ENCODE measurements at regions not wholly inside any gene's neighbourhood (a gene's known extent, or its start where the extent isn't known, plus 50 kb on each side); places are given as distances from the start of the nearest gene placed in this dataset. TPM values are rescaled to one million over a fixed set of nuclear protein-coding genes. Genes with fewer than 3 reads are reported as not detected.

DNA sequence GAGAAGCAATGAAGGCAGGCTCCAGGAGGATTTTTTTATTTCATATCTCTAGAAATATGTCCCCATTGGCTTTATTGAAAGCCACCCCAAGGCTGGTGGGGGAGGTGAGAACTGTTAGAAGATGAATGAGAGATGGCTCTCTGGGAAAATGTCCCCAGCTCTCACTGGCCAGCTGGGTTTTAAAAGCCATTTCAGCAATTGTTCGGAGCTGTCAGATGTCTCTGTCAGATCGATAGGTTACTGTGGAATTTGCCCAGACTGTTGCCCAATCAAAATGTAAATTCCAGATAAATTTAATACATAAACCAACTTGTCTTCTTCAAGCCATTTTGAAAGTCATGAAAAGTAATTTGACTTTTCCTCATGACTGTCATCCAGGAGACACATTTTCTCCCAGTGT is 67.0 kb upstream of the BRINP1 start:
- Mint-ChIP-seq H3K27me3 (ENCODE audit: unreplicated experiment) (peaks cover 3% of the 10 kb centered on the region), H3K9me3 (ENCODE audit: unreplicated experiment) (no peaks in the 10 kb centered on the region), H3K36me3 (ENCODE audit: unreplicated experiment) (no peaks in the 10 kb centered on the region), H3K27ac (ENCODE audit: unreplicated experiment) (no peak overlapping the region), H3K4me3 (ENCODE audit: unreplicated experiment) (no peak overlapping the region), H3K4me1 (ENCODE audit: low read depth, unreplicated experiment) (no peaks in the 10 kb centered on the region)
- TF ChIP-seq, protein P1, sequence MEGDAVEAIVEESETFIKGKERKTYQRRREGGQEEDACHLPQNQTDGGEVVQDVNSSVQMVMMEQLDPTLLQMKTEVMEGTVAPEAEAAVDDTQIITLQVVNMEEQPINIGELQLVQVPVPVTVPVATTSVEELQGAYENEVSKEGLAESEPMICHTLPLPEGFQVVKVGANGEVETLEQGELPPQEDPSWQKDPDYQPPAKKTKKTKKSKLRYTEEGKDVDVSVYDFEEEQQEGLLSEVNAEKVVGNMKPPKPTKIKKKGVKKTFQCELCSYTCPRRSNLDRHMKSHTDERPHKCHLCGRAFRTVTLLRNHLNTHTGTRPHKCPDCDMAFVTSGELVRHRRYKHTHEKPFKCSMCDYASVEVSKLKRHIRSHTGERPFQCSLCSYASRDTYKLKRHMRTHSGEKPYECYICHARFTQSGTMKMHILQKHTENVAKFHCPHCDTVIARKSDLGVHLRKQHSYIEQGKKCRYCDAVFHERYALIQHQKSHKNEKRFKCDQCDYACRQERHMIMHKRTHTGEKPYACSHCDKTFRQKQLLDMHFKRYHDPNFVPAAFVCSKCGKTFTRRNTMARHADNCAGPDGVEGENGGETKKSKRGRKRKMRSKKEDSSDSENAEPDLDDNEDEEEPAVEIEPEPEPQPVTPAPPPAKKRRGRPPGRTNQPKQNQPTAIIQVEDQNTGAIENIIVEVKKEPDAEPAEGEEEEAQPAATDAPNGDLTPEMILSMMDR (IDR thresholded peaks at IDR 0.05; ENCODE audit: partially characterized antibody, unreplicated experiment): no peak
- DNase-seq: no peak

DNA sequence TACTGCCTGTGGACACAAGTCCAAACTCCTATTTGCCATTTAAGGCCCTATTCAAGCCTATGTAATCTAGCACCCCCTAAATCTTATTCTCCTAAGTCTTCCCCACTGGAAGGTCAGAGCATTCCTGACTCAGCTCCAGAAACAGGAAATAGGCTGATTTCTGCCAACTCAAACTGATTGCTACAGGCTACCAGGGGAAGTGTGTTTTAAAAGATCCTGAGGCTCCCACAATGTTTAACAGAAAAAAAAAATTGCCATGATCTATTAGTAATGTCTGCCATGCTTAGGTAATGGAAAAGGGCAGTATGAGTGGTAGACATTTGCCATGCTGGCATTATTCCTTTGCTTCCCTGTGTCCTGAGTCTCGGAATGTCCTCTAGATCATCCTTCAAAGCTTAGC is 65.8 kb upstream of the BRINP1 start:
- H3K36me3 Mint-ChIP-seq (ENCODE audit: unreplicated experiment): no peaks in the 10 kb centered on the region
- H3K9me3 Mint-ChIP-seq (ENCODE audit: unreplicated experiment): no peaks in the 10 kb centered on the region
- peaks cover 3% of the 10 kb centered on the region for H3K27me3 Mint-ChIP-seq (ENCODE audit: unreplicated experiment)
- TF ChIP-seq, protein P1 (IDR thresholded peaks at IDR 0.05; ENCODE audit: partially characterized antibody, unreplicated experiment): no peak
- no peak overlapping the region for H3K27ac Mint-ChIP-seq (ENCODE audit: unreplicated experiment)
- H3K4me1 Mint-ChIP-seq (ENCODE audit: low read depth, unreplicated experiment): no peaks in the 10 kb centered on the region
- H3K4me3 Mint-ChIP-seq (ENCODE audit: unreplicated experiment): no peak overlapping the region
- DNase-seq: no peak

DNA sequence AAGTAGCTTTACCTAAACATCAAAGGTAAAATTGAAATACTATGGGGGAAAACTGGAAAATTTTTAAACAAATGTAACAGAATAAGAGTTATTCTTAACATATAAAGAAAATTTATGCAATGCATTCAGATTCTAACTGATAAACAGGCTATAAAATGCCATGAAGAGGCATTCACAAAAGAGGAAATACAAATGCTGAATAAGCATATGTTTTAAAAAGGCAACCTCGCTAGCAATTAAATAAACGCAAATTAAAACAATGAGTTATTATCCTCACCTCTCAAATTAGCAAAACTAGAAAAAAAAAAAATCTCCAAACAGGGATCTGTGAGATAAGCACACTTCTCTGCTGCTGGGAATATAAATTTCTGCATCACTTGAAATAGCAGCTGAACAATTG is 63.2 kb upstream of the BRINP1 start:
- H3K27ac Mint-ChIP-seq (ENCODE audit: unreplicated experiment): no peak overlapping the region
- TF ChIP-seq, protein P1 (IDR thresholded peaks at IDR 0.05; ENCODE audit: partially characterized antibody, unreplicated experiment): no peak
- no peak for DNase-seq
- no peaks in the 10 kb centered on the region for H3K27me3 Mint-ChIP-seq (ENCODE audit: unreplicated experiment)
- no peaks in the 10 kb centered on the region for H3K9me3 Mint-ChIP-seq (ENCODE audit: unreplicated experiment)
- no peak overlapping the region for H3K4me3 Mint-ChIP-seq (ENCODE audit: unreplicated experiment)
- H3K4me1 Mint-ChIP-seq (ENCODE audit: low read depth, unreplicated experiment): no peaks in the 10 kb centered on the region
- H3K36me3 Mint-ChIP-seq (ENCODE audit: unreplicated experiment): peaks cover 3% of the 10 kb centered on the region

DNA sequence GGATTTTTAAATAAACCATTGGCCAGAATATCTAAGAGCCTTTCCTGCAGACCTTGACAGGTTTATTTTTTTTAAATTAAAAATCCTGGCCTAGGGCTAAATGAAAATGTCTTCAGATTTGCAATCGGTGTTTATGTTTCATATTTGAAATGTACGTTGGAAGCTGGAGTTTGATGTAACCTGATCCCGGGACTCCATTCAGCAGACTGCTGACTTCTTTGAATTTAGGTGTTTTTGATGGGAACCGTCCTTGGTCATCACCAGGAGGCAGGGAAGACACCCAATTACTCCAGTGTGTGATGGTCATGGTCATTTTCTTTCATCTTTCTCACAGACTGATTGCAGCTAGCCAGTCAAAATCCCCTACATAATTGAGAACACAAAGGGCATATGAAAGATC is 60.1 kb upstream of the BRINP1 start:
- H3K4me3 Mint-ChIP-seq (ENCODE audit: unreplicated experiment): no peak overlapping the region
- H3K27me3 Mint-ChIP-seq (ENCODE audit: unreplicated experiment): no peaks in the 10 kb centered on the region
- TF ChIP-seq, protein P1 (IDR thresholded peaks at IDR 0.05; ENCODE audit: partially characterized antibody, unreplicated experiment): no peak
- no peak overlapping the region for H3K27ac Mint-ChIP-seq (ENCODE audit: unreplicated experiment)
- H3K4me1 Mint-ChIP-seq (ENCODE audit: low read depth, unreplicated experiment): no peaks in the 10 kb centered on the region
- no peaks in the 10 kb centered on the region for H3K9me3 Mint-ChIP-seq (ENCODE audit: unreplicated experiment)
- no peak for DNase-seq
- H3K36me3 Mint-ChIP-seq (ENCODE audit: unreplicated experiment): peaks cover 3% of the 10 kb centered on the region

DNA sequence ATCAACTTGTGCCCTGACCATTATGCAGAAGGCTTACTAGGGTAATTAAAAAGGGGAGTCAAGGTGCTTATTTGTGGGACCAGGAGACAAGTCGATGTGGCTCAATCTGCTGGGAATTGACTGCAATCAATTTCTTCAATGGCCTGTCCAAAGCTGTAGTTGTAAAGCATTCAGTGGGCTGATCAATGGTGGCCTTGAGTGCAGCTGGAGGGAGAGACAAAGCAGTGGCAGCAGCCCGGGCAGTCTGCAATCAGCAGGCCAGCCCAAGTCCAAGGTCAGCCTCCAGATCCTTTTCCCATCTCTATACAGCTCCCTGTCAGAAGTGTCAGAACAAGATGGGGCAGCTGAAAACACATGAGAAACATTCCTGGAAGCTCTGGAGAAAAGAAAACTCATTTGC is 51.0 kb upstream of the BRINP1 start:
- Mint-ChIP-seq H3K27ac (ENCODE audit: unreplicated experiment) (no peak overlapping the region), H3K4me1 (ENCODE audit: low read depth, unreplicated experiment) (peaks cover 5% of the 10 kb centered on the region), H3K27me3 (ENCODE audit: unreplicated experiment) (peaks cover 3% of the 10 kb centered on the region), H3K9me3 (ENCODE audit: unreplicated experiment) (no peaks in the 10 kb centered on the region), H3K36me3 (ENCODE audit: unreplicated experiment) (no peaks in the 10 kb centered on the region), H3K4me3 (ENCODE audit: unreplicated experiment) (no peak overlapping the region)
- DNase-seq: peak; percentile 54
- TF ChIP-seq, protein P1 (IDR thresholded peaks at IDR 0.05; ENCODE audit: partially characterized antibody, unreplicated experiment): no peak

Small RNAs in the stretch of these regions (microRNA-seq; reads per million reads assigned to microRNA genes)
- not detected for gene MIR147A (ENCODE audit: unreplicated experiment)

All from glutamatergic neuron (in vitro differentiated cells).